MCF 10A (cell line): ENCODE measurements at regions not wholly inside any gene's neighbourhood (a gene's known extent, or its start where the extent isn't known, plus 50 kb on each side); places are given as distances from the start of the nearest gene placed in this dataset.

Source experiments
- BruUV-seq: library from RNA; stranded (reverse); fragments of 400-500 nt; replicated peaks from 2 replicates; lab custom pipeline; 2021; lab: Mats Ljungman, UMichigan
- CTCF ChIA-PET: fragments of 300-600 bp; sonication (Branson Sonifier 250); formaldehyde crosslinking; extraction: SDS; loops from one replicate; lab custom pipeline; 2021; ENCODE audit warnings: antibody characterized with exemption, inconsistent platforms; lab: Yijun Ruan, JAX
- POLR2A ChIA-PET: fragments of 300-600, 350-650 bp; sonication (Branson Sonifier 250); formaldehyde crosslinking; extraction: SDS; loops from one replicate; lab custom pipeline; 2020; ENCODE audit warnings: antibody characterized with exemption, inconsistent platforms; lab: Yijun Ruan, JAX
- DNase-seq: peaks from one replicate; pipeline ENCODE4 v3.0.0-alpha.2; 2018; ENCODE audit not compliant: unreplicated experiment
- H3K27ac Mint-ChIP-seq: one replicate; pipeline ENCODE4 v1.8.0; 2022; ENCODE audit warnings: mild to moderate bottlenecking, low read depth, mixed read lengths; ENCODE audit not compliant: unreplicated experiment
- H3K27me3 Mint-ChIP-seq: one replicate; pipeline ENCODE4 v1.8.0; 2022; ENCODE audit warnings: mixed read lengths; ENCODE audit not compliant: insufficient read depth, unreplicated experiment
- H3K36me3 Mint-ChIP-seq: one replicate; pipeline ENCODE4 v1.8.0; 2022; ENCODE audit warnings: mild to moderate bottlenecking, moderate library complexity, mixed read lengths; ENCODE audit not compliant: insufficient read depth, unreplicated experiment
- H3K4me1 Mint-ChIP-seq: one replicate; pipeline ENCODE4 v1.8.0; 2022; ENCODE audit warnings: mixed read lengths; ENCODE audit not compliant: insufficient read depth, unreplicated experiment
- H3K4me3 Mint-ChIP-seq: one replicate; pipeline ENCODE4 v1.8.0; 2022; ENCODE audit warnings: mild to moderate bottlenecking, moderate library complexity, mixed read lengths; ENCODE audit not compliant: unreplicated experiment
- H3K9me3 Mint-ChIP-seq: one replicate; pipeline ENCODE4 v1.8.0; 2022; ENCODE audit warnings: mixed read lengths; ENCODE audit not compliant: unreplicated experiment
- intact Hi-C: fragments of 100-400 bp; cut with micrococcal nuclease; formaldehyde crosslinking; loops from 2 replicates; pipeline ENCODE4 v1.14.1; 2022
- TF ChIP-seq, protein P1 (sequence below): fragments of 200-600 bp; IDR thresholded peaks from one replicate; pipeline ENCODE4 v1.8.0; 2022; ENCODE audit warnings: antibody characterized with exemption, mild to moderate bottlenecking; ENCODE audit not compliant: unreplicated experiment

DNA sequence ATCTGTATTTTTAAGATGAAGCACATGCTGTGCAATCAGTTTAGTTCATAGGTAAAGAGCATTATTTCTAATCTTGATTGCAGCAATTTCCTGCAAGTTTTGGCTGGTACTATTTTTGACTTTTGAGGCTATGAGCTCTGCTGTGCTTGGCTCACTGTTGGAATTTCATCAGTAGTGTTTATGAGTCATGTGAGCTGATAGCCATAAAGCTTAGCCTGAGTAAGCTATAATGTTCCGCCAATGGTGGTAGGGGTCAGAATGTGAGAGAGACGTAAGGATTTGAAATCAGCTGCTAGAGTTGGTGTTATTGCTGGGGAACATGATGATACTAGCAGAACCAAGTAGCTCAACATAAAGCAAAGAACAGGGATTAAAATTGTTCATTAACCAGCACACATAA, 590.9 kb upstream of the GNPDA2 start:
- Mint-ChIP-seq H3K4me1 (peaks cover 28% of the 10 kb centered on the region), H3K9me3 (no peaks in the 10 kb centered on the region), H3K36me3 (no peaks in the 10 kb centered on the region), H3K27me3 (no peaks in the 10 kb centered on the region), H3K4me3 (no peak overlapping the region), H3K27ac (peak overlapping the region; percentile 28)
- DNase-seq = peak; percentile 86
- BruUV-seq = no TSS peak
- TF ChIP-seq, protein P1, sequence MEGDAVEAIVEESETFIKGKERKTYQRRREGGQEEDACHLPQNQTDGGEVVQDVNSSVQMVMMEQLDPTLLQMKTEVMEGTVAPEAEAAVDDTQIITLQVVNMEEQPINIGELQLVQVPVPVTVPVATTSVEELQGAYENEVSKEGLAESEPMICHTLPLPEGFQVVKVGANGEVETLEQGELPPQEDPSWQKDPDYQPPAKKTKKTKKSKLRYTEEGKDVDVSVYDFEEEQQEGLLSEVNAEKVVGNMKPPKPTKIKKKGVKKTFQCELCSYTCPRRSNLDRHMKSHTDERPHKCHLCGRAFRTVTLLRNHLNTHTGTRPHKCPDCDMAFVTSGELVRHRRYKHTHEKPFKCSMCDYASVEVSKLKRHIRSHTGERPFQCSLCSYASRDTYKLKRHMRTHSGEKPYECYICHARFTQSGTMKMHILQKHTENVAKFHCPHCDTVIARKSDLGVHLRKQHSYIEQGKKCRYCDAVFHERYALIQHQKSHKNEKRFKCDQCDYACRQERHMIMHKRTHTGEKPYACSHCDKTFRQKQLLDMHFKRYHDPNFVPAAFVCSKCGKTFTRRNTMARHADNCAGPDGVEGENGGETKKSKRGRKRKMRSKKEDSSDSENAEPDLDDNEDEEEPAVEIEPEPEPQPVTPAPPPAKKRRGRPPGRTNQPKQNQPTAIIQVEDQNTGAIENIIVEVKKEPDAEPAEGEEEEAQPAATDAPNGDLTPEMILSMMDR = no peak
- intact Hi-C loops = loop anchor here (5.0 kb wide), 1 partner anchor 390 kb away; no protein-coding TSS in a partner anchor
- ChIA-PET CTCF (interaction anchor here (0.9 kb wide), 1 partner anchor 9 kb away, joined by 3 read pairs; no protein-coding TSS in a partner anchor), POLR2A (interaction anchor here (0.8 to 1.1 kb wide), 4 partner anchors 10 to 592 kb away, joined by 3 to 7 read pairs (median 4); no protein-coding TSS in a partner anchor)

DNA sequence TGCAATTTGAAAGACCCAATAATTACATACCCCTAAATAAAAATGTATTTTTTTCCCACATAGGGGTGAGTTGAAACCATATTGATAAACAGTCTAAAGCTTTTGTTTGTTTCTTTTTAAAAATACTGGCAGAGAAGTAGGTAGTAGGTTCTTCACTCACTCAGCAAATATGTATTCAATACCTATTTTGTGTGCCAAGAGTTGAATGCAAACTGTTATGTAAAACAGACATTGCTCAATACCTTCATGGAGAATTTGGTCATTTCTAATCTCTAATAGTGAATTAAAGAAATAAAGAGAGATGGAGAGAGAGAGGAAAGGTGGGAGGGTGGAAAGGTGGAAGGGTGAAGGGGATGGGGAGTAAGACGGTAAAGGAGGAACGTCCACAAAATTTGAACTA, 589.9 kb upstream of the GNPDA2 start:
- Mint-ChIP-seq H3K4me3 (no peak overlapping the region), H3K36me3 (no peaks in the 10 kb centered on the region), H3K27ac (no peak overlapping the region), H3K9me3 (no peaks in the 10 kb centered on the region), H3K27me3 (no peaks in the 10 kb centered on the region), H3K4me1 (peaks cover 28% of the 10 kb centered on the region)
- POLR2A ChIA-PET = interaction anchor here (0.7 to 1.5 kb wide), 6 partner anchors 10 to 196 kb away, joined by 3 to 5 read pairs (median 4); no protein-coding TSS in a partner anchor
- CTCF ChIA-PET = interaction anchor here (0.7 to 0.8 kb wide), 2 partner anchors 8 to 1313 kb away, joined by 3 read pairs; no protein-coding TSS in a partner anchor
- TF ChIP-seq, protein P1 = no peak
- BruUV-seq = no TSS peak
- DNase-seq = peak; percentile 53
- intact Hi-C loops = loop anchor here (5.0 kb wide), 1 partner anchor 389 kb away; no protein-coding TSS in a partner anchor

DNA sequence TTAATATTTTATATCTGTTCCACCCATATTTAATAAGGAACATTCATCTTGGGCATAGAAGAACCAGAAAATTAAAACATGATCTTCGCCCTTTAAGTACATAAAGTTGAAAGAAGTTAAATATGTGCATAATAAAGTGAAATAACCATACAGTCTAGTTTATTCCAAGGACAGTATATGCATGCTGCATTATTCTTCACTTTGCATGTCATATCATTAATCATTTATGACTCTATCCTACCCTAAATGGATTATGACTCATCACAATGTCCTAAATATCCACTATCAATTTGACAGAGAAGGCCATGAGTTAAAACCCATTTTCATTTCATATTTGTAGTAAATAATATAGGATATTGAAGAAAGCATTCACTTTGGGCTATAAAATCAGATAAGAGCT, 576.5 kb upstream of the GNPDA2 start:
- Mint-ChIP-seq H3K27ac (no peak overlapping the region), H3K36me3 (no peaks in the 10 kb centered on the region), H3K9me3 (no peaks in the 10 kb centered on the region), H3K4me3 (no peak overlapping the region), H3K4me1 (no peaks in the 10 kb centered on the region), H3K27me3 (no peaks in the 10 kb centered on the region)
- no TSS peak for BruUV-seq
- TF ChIP-seq, protein P1 = no peak
- ChIA-PET CTCF (no interaction called here), POLR2A (no interaction called here)
- intact Hi-C loops = no loop called here
- DNase-seq = no peak

DNA sequence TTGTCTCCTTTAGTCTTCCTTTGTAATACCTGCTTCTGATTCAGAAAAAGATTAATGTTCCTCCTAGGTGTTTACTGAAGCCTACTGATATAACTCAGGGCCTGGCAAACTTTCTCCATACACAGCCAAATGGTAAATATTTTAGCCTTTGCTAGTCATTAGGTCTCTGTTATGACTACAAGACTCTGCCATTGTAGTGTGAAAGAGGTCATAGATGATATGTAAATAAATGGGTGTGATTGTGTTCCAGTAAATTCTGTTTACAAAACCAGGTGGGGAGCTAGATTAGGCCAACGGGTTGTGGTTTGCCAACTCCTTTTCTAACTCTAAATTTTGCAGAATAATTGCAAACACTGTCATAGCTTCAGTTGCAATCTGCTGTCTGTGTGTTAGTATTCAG, 568.1 kb upstream of the GNPDA2 start:
- no peaks in the 10 kb centered on the region for H3K27me3 Mint-ChIP-seq
- ChIA-PET CTCF (interaction anchor here (0.6 to 1.0 kb wide), 3 partner anchors 19 to 308 kb away, joined by 3 to 4 read pairs (median 3); no protein-coding TSS in a partner anchor), POLR2A (interaction anchor here (1.0 to 1.4 kb wide), 2 partner anchors 9 to 11 kb away, joined by 3 to 5 read pairs; no protein-coding TSS in a partner anchor)
- H3K4me3 Mint-ChIP-seq = no peak overlapping the region
- no peaks in the 10 kb centered on the region for H3K36me3 Mint-ChIP-seq
- intact Hi-C loops = no loop called here
- no peaks in the 10 kb centered on the region for H3K4me1 Mint-ChIP-seq
- TF ChIP-seq, protein P1 = no peak
- no TSS peak for BruUV-seq
- H3K9me3 Mint-ChIP-seq = peaks cover 22% of the 10 kb centered on the region
- H3K27ac Mint-ChIP-seq = no peak overlapping the region
- DNase-seq = no peak
